ENCODE measurements at regions not wholly inside any gene's neighbourhood (a gene's known extent, or its start where the extent isn't known, plus 50 kb on each side); places are given as distances from the start of the nearest gene placed in this dataset.

DNA sequence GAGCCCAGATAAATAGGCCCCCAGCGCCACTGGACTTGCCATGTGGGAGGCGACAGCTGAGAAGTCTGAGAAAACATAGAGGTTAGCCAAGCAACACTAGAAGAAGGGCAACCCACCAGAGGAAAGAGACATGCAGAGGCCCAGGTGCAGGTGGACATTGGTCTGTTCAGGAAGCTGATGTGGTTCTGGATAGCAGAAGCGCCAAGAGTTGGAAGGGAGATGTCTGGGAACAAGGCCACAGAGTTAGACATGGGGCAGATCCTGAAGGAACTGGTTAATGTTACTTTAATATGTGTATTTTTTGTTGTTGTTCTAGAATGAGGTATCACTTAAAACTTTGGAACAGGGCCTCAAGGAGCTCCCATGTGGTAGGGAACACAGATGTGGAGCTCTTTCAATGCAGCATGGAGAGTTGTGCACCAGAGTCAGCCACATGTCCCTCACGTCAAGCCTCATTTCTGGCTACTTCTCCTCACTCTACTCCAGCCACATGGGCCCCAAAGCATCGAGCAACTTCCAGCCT lies 62.2 kb upstream of the PKDCC start:
- DNase-seq (ENCODE audit: low read depth) = no peak
- TF ChIP-seq, protein P1, sequence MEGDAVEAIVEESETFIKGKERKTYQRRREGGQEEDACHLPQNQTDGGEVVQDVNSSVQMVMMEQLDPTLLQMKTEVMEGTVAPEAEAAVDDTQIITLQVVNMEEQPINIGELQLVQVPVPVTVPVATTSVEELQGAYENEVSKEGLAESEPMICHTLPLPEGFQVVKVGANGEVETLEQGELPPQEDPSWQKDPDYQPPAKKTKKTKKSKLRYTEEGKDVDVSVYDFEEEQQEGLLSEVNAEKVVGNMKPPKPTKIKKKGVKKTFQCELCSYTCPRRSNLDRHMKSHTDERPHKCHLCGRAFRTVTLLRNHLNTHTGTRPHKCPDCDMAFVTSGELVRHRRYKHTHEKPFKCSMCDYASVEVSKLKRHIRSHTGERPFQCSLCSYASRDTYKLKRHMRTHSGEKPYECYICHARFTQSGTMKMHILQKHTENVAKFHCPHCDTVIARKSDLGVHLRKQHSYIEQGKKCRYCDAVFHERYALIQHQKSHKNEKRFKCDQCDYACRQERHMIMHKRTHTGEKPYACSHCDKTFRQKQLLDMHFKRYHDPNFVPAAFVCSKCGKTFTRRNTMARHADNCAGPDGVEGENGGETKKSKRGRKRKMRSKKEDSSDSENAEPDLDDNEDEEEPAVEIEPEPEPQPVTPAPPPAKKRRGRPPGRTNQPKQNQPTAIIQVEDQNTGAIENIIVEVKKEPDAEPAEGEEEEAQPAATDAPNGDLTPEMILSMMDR (conservative IDR thresholded peaks at IDR 0.05; ENCODE audit: low read depth, low read length) = no peak

DNA sequence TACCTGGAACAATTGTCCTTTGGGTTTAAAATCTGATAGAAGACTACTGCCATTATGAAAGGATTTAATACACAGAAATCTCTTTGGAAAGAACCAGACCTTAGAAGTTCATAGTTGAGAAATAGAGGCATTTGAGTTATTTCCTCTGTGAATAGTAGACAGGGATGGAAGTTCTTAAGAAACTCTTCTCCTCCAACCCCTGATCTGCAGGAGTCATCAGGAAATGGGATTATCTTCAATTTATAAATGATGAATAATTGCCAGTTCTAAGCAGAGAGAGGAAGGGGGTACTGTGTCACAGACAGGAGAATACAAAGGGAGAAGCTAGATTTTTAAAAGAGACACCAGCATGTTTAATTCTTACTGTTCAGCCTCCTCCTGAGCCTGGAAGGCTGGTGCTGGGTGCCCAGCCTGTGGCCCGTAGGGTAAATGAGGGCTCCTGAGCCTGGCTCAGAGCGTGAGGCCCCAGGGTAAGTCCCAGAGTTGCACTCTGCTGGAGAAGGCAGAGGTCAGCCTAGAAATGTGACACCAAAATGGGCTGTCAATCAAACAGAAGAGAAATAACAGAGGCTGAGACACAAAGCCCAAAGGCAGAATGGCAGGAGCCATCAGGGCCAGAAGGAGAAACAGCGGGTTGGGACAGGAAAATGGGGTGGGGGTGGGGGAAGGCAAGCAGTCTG lies 58.2 kb upstream of the PKDCC start:
- no peak overlapping the region for H3K4me3 ChIP-seq (ENCODE audit: low read depth, low read length)
- TF ChIP-seq, protein P1 (conservative IDR thresholded peaks at IDR 0.05; ENCODE audit: low read depth, low read length) = no peak
- no peak for DNase-seq (ENCODE audit: low read depth)

More for the DNA sequence above, 62.2 kb upstream of the PKDCC start:
- H3K4me3 ChIP-seq (ENCODE audit: low read depth, low read length) = no peak overlapping the region

DNA sequence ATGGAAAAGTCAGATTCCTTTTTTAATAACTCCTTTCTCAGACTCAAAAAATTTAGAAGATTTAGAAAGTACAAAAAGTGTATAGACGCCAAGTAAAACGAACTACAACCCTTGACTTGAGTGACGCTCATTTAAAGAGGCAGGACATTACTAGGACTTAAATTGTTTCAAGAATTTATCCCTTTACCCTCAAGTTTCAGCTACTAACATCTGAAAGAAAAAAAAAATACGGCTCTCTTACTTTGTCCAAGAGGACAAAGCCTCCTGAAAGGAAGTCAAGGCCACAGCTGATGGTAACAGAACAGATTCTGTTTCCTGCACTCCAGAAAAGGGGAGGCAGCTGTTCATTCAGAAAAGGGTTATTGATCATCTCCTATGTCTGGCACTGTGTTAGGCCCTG lies 57.6 kb upstream of the PKDCC start:
- TF ChIP-seq, protein P1 (conservative IDR thresholded peaks at IDR 0.05; ENCODE audit: low read depth, low read length) = no peak
- no peak for DNase-seq (ENCODE audit: low read depth)
- no peak overlapping the region for H3K4me3 ChIP-seq (ENCODE audit: low read depth, low read length)

DNA sequence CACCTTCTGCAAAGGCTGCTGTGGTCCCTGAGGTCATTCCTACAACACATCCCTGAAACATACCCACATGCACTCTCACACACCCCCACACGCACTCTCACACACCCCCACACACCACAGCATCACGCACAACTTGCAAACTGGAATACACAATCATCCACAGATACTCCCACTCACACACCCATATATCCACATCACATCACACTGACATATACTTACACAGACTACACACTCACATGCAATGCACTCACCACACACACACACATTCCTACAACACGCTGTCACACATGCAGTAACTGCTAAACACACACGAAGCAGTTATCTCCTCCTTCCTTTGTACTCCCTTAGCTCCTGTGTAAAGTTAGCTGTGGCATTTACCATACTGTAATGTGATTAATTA lies 57.1 kb upstream of the PKDCC start:
- no peak overlapping the region for H3K4me3 ChIP-seq (ENCODE audit: low read depth, low read length)
- TF ChIP-seq, protein P1 (conservative IDR thresholded peaks at IDR 0.05; ENCODE audit: low read depth, low read length) = no peak
- DNase-seq (ENCODE audit: low read depth) = no peak

DNA sequence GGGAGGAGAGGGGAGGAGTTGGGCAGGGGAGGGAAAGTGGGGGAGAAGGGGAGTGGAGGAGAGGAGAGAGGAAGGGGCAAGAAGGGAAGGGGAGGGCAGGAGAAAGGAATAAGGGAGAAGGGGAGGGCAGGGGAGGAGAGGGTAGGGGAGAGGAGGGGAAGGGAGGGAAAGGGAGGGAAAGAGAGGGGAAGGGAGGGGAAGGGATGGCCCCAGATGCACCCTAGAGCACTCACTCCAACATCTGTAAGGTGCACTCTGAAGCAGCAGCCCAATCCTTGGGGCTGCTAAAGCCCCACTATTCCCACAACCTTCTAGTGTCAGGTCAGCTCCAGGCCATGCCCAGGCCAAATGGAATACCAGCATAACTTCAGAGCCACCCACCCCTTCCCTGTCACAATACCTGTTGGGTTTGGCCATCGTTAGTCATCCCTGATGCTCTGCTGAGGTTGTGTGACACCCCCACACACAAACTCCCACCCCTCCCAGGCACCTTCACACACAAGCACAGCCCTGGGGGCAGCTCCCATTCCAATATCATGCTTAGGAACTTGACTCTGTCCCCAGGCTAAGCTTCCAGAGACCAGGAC lies 55.7 kb upstream of the PKDCC start:
- TF ChIP-seq, protein P1 (conservative IDR thresholded peaks at IDR 0.05; ENCODE audit: low read depth, low read length) = no peak
- no peak for DNase-seq (ENCODE audit: low read depth)
- H3K4me3 ChIP-seq (ENCODE audit: low read depth, low read length) = no peak overlapping the region

DNA sequence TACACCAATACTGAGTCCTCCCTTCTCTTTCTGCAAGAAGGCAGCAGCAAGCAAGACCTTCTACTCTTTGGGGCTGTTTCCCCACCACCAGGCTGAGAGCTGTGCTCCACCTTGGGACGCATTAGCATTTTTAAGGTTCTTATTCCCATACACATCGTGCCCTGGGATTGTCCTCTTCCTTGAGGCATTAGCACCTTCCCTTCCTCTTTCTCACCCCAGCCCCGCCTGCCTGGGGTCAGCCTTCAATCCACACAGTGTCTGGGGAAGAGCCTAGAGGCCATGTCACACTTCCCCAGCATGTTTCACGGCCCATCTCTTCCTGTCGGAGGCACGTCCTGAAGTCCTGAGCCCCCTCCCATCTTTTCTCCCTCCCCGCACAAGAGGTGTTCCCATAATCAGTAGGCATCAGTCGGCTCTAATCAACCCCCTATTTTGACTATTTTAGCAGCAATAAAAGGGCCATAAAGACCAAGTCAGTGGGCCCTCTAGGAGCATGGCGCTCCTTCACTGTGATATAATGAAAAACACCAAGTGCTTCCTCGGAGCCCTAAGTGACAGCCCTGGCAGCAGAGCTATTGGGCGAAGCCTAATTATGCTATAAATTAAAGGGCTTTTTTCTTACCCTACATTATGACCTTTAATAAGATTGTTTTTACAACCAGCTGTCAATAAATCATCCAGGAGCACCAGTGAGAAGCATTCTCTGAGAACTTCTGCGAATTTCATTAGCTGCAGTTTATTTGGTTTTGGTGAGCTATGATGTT lies 55.0 kb upstream of the PKDCC start:
- no peak overlapping the region for H3K4me3 ChIP-seq (ENCODE audit: low read depth, low read length)
- TF ChIP-seq, protein P1 (conservative IDR thresholded peaks at IDR 0.05; ENCODE audit: low read depth, low read length) = no peak
- DNase-seq (ENCODE audit: low read depth) = no peak

All from epithelial cell of proximal tubule (primary cell).